ENCODE measurements at regions not wholly inside any gene's neighbourhood (a gene's known extent, or its start where the extent isn't known, plus 50 kb on each side); places are given as distances from the start of the nearest gene placed in this dataset.

DNA sequence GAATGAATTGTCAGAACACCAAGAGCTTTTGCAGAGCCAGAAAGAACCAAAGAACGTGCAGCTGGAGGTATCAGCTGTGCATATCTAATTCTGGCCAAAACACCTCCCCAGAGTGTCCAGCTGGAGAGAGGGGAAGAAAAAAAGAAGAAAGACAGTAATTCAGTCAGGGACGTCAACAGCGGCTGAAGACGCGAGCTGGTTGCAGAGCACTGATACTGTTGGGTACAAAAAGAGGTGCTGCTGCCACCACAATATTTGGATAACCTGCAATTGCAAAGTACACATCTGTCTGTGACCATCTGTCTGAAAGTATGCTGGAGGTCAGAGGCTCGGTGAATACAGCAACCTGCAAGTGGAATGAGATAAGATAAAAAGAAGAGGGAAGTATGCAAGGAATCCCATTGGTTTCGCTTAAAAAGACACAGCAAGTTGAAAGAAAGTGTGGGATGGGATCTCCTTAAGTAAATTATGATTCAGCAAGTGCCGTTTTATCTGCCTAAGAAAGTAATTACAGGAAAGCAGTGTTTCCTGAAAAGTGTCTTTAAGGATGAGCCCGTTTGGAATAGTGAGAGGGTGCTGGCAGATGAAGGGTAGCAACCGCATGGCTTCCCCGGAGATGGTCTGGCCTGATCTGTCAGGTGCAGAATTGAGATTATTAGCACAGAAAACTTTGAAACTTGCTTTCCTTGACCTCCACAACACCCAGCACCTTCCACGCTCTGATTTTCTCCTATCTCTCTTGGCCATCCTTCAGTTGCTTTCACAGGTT lies 189.9 kb upstream of the PRDM1 start:
- TF ChIP-seq, protein P1, sequence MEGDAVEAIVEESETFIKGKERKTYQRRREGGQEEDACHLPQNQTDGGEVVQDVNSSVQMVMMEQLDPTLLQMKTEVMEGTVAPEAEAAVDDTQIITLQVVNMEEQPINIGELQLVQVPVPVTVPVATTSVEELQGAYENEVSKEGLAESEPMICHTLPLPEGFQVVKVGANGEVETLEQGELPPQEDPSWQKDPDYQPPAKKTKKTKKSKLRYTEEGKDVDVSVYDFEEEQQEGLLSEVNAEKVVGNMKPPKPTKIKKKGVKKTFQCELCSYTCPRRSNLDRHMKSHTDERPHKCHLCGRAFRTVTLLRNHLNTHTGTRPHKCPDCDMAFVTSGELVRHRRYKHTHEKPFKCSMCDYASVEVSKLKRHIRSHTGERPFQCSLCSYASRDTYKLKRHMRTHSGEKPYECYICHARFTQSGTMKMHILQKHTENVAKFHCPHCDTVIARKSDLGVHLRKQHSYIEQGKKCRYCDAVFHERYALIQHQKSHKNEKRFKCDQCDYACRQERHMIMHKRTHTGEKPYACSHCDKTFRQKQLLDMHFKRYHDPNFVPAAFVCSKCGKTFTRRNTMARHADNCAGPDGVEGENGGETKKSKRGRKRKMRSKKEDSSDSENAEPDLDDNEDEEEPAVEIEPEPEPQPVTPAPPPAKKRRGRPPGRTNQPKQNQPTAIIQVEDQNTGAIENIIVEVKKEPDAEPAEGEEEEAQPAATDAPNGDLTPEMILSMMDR (IDR thresholded peaks at IDR 0.05), result no peak
- no peak for TF ChIP-seq POLR2A (IDR thresholded peaks at IDR 0.05)
